SKM-1 treated with dmso at 0.1 percent for 144 hours (cell line): ENCODE measurements at regions not wholly inside any gene's neighbourhood (a gene's known extent, or its start where the extent isn't known, plus 50 kb on each side); places are given as distances from the start of the nearest gene placed in this dataset.
"Not testable (repeated sequence)": the region's sequence is repeated elsewhere in the genome, so short reads cannot be mapped to it uniquely, and the experiment has no call there.

ENCODE experiments used
- DNase-seq: peaks from one replicate; lab custom pipeline; 2025; ENCODE audit not compliant: unreplicated experiment; lab: John Stamatoyannopoulos, UW

- no peak for DNase-seq
Observed at GRCh38 chr4:160375772-160376452, 1273.0 kb downstream of the RAPGEF2 start.

- DNase-seq: no peak
Observed at GRCh38 chr4:160386846-160387245, 1284.0 kb downstream of the RAPGEF2 start.

- no peak for DNase-seq
Observed at GRCh38 chr4:160399826-160400225, 1296.9 kb downstream of the RAPGEF2 start.

GRCh38 chr4:160403081-160403480 is 1300.2 kb downstream of the RAPGEF2 start:
- DNase-seq: no peak

GRCh38 chr4:160406263-160406825 is 1303.5 kb downstream of the RAPGEF2 start:
- no peak for DNase-seq

- no peak for DNase-seq
Observed at GRCh38 chr4:160414496-160414895, 1311.6 kb downstream of the RAPGEF2 start.

- DNase-seq: no peak
Observed at GRCh38 chr4:160423879-160424451, 1321.1 kb downstream of the RAPGEF2 start.

GRCh38 chr4:160426233-160426632 is 1323.4 kb downstream of the RAPGEF2 start:
- DNase-seq: no peak

GRCh38 chr4:160450876-160451275 is 1348.0 kb downstream of the RAPGEF2 start:
- no peak for DNase-seq

GRCh38 chr4:160481696-160482690 is 1379.1 kb downstream of the RAPGEF2 start:
- DNase-seq: not testable (repeated sequence)

GRCh38 chr4:160485071-160485687 is 1382.3 kb downstream of the RAPGEF2 start:
- no peak for DNase-seq

- DNase-seq: no peak
Observed at GRCh38 chr4:160492181-160492580, 1389.3 kb downstream of the RAPGEF2 start.

- no peak for DNase-seq
Observed at GRCh38 chr4:160493206-160493605, 1390.3 kb downstream of the RAPGEF2 start.

GRCh38 chr4:160495356-160495755 is 1392.5 kb downstream of the RAPGEF2 start:
- no peak for DNase-seq

- no peak for DNase-seq
Observed at GRCh38 chr4:160498211-160498610, 1395.3 kb downstream of the RAPGEF2 start.

- DNase-seq: no peak
Observed at GRCh38 chr4:160505724-160506123, 1402.8 kb downstream of the RAPGEF2 start.

- no peak for DNase-seq
Observed at GRCh38 chr4:160510928-160511327, 1408.0 kb downstream of the RAPGEF2 start.

GRCh38 chr4:160514126-160514525 is 1411.2 kb downstream of the RAPGEF2 start:
- no peak for DNase-seq

GRCh38 chr4:160523231-160523630 is 1420.4 kb downstream of the RAPGEF2 start:
- DNase-seq: no peak

- DNase-seq: no peak
Observed at GRCh38 chr4:160537681-160538080, 1434.8 kb downstream of the RAPGEF2 start.

GRCh38 chr4:160546201-160546600 is 1443.3 kb downstream of the RAPGEF2 start:
- no peak for DNase-seq
